DOHH2 (cell line): ENCODE measurements at regions not wholly inside any gene's neighbourhood (a gene's known extent, or its start where the extent isn't known, plus 50 kb on each side); places are given as distances from the start of the nearest gene placed in this dataset.

Experiments used
- H3F3A ChIP-seq: fragments of 200-600 bp; sonication (generic), shearing (Covaris generic); 2 replicates; pipeline ENCODE4 v1.6.0; 2016; ENCODE audit warnings: antibody characterized with exemption, mild to moderate bottlenecking; ENCODE audit not compliant: control insufficient read depth, insufficient read depth
- H3K27ac ChIP-seq: fragments of 200-600 bp; sonication (generic); 2 replicates; pipeline ENCODE4 v1.5.1; 2014; ENCODE audit warnings: low read depth, mild to moderate bottlenecking, low read length, moderate library complexity
- H3K27me3 ChIP-seq: fragments of 200-600 bp; sonication (generic); 2 replicates; pipeline ENCODE4 v1.6.1; 2014; ENCODE audit warnings: mild to moderate bottlenecking, low read length, mixed read lengths; ENCODE audit not compliant: control insufficient read depth
- H3K36me3 ChIP-seq: fragments of 200-600 bp; sonication (generic); 2 replicates; pipeline ENCODE4 v1.6.1; 2014; ENCODE audit warnings: mild to moderate bottlenecking, low read length, moderate library complexity, mixed read lengths; ENCODE audit not compliant: control insufficient read depth
- H3K4me1 ChIP-seq: fragments of 200-600 bp; sonication (generic); 2 replicates; pipeline ENCODE4 v1.6.1; 2014; ENCODE audit warnings: mild to moderate bottlenecking, low read length, mixed read lengths; ENCODE audit not compliant: control insufficient read depth
- H3K4me2 ChIP-seq: fragments of 200-600 bp; sonication (generic); 2 replicates; pipeline ENCODE4 v1.6.0; 2014; ENCODE audit warnings: mild to moderate bottlenecking, low read length, moderate library complexity
- H3K4me3 ChIP-seq: fragments of 200-600 bp; sonication (generic); 2 replicates; pipeline ENCODE4 v1.5.1; 2014; ENCODE audit warnings: mild to moderate bottlenecking, low read length, mixed read lengths
- H3K79me2 ChIP-seq: fragments of 200-600 bp; sonication (generic); 2 replicates; pipeline ENCODE4 v1.6.1; 2014; ENCODE audit warnings: mild to moderate bottlenecking, low read length, mixed read lengths; ENCODE audit not compliant: control insufficient read depth
- H3K9me2 ChIP-seq: fragments of 200-600 bp; sonication (generic); replicated peaks from 2 replicates; pipeline ENCODE4 v1.6.1; 2014; ENCODE audit warnings: mild to moderate bottlenecking, low read length, mixed read lengths; ENCODE audit not compliant: control insufficient read depth
- H3K9me3 ChIP-seq: fragments of 200-600 bp; sonication (generic); 2 replicates; pipeline ENCODE4 v1.6.1; 2014; ENCODE audit warnings: antibody characterized with exemption, low read length, mixed read lengths; ENCODE audit not compliant: control insufficient read depth, insufficient read depth
- H4K20me1 ChIP-seq: fragments of 200-600 bp; sonication (generic); 2 replicates; pipeline ENCODE4 v1.6.0; 2014; ENCODE audit warnings: low read depth, mild to moderate bottlenecking, antibody characterized with exemption, low read length, moderate library complexity; ENCODE audit not compliant: control insufficient read depth, insufficient read depth
- CTCF ChIP-seq: fragments of 200-600 bp; sonication (generic); IDR thresholded peaks from one replicate; pipeline ENCODE4 v1.5.1; 2014; ENCODE audit warnings: antibody characterized with exemption, mild to moderate bottlenecking, low read depth, low read length; ENCODE audit not compliant: poor library complexity, severe bottlenecking
- EZH2phosphoT487 ChIP-seq: fragments of 200-600 bp; sonication (generic); IDR thresholded peaks from 2 replicates; pipeline ENCODE4 v1.6.1; 2017; ENCODE audit warnings: borderline replicate concordance, mild to moderate bottlenecking, antibody characterized with exemption, low read length, moderate library complexity, mixed read lengths

DNA sequence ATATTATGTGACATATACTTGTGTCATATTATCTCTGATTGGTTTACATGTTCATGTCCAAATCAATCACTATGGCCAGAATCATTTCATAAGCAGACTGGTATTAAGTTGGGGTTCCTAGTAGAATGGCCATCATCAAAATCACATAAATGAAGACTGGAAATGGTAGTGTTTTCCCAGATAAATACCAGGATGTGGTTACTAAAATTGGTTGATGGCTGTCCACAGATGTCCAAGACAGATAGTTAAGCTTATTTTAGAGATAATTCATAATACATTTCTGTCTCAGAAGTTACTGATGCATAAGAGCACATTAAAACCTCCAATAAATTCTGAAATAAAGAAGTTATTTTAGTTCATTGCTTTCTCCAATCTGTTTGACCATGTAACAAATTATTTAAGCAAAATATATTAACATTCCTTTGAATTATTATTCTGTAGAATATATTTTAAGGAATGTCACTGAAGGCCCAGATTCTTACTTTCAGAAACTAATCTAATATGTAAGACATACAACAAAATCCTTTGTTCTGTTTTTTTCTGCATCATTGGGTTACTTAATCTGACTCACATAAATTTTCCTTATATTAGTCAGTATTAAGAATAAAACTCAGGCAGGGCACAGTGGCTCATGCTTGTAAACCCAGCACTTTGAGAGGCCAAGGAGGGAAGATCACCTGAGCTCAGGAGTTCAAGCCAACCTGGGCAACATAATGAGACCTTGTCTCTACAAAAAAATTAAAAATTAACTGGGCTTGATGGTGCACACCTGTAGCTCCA is 483.9 kb downstream of the PTPRC start:
- Histone ChIP-seq H3K9me2 (no peaks in the 10 kb centered on the region), H3K4me3 (peak overlapping the region; percentile 30), H3K27ac (no peak overlapping the region), H3K27me3 (no peaks in the 10 kb centered on the region), H3K79me2 (no peaks in the 10 kb centered on the region), H3K36me3 (0 out of 2 replicates have a peak, but pooled peaks cover 3% of the 10 kb centered on the region), H3K4me1 (peaks cover 20% of the 10 kb centered on the region), H3K4me2 (peak overlapping the region; percentile 41), H4K20me1 (no peaks in the 10 kb centered on the region), H3F3A (no peaks in the 10 kb centered on the region), H3K9me3 (no peaks in the 10 kb centered on the region)
- TF ChIP-seq EZH2phosphoT487, result no peak
- no peak for TF ChIP-seq CTCF

DNA sequence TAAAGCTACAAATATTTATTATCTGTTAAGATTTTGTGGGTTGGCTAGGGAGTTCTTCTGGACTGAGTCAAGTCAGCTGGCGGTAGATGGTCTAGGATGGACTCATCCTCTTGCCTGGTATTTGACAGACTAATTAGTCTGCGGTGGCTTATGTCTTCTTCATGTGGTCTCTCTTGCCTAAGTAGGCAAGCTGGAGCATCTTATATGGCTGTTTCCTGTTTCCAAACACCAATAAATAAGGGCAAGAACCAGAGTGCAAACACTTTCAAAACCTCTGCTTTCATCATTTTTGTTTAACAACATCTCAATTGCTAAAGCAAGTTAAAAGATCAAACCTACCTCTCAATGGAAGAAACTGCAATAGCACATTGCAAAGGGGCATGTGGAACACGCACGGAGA is 484.8 kb downstream of the PTPRC start:
- H3K4me3 ChIP-seq, result no peak overlapping the region
- no peaks in the 10 kb centered on the region for H3K79me2 ChIP-seq
- H3K4me1 ChIP-seq, result peaks cover 20% of the 10 kb centered on the region
- H3K9me2 ChIP-seq, result no peaks in the 10 kb centered on the region
- H3K9me3 ChIP-seq, result no peaks in the 10 kb centered on the region
- no peaks in the 10 kb centered on the region for H4K20me1 ChIP-seq
- no peaks in the 10 kb centered on the region for H3F3A ChIP-seq
- no peak overlapping the region for H3K27ac ChIP-seq
- no peak for TF ChIP-seq CTCF
- no peak for TF ChIP-seq EZH2phosphoT487
- 0 out of 2 replicates have a peak, but pooled peaks cover 3% of the 10 kb centered on the region for H3K36me3 ChIP-seq
- no peaks in the 10 kb centered on the region for H3K27me3 ChIP-seq
- H3K4me2 ChIP-seq, result no peak overlapping the region

DNA sequence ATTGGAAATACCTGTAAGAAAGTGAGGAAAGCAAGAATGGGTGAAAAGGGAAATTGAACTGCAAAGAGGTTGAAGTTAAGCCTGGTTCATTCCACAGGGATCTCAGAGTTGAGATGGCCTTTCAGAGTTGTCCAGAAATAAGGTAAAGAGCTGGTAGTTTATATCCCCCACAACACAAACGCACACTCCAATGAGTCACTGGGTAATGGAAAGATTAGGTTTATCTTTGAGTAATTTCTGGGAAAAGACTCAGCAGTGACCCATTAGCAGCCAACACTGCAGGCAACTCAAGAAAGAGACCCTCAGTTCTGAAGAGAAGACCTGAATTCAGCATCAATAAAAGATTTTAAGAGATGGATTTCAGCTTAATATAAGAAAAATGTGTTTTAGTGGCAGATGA is 485.5 kb downstream of the PTPRC start:
- Histone ChIP-seq H3K27me3 (no peaks in the 10 kb centered on the region), H3K27ac (no peak overlapping the region), H3K4me2 (no peak overlapping the region), H3K9me2 (no peaks in the 10 kb centered on the region), H3K79me2 (no peaks in the 10 kb centered on the region), H3K9me3 (no peaks in the 10 kb centered on the region), H4K20me1 (no peaks in the 10 kb centered on the region), H3K4me1 (peaks cover 20% of the 10 kb centered on the region), H3K4me3 (no peak overlapping the region), H3K36me3 (0 out of 2 replicates have a peak, but pooled peaks cover 3% of the 10 kb centered on the region), H3F3A (no peaks in the 10 kb centered on the region)
- TF ChIP-seq CTCF (no peak), EZH2phosphoT487 (no peak)
